Muscle of leg (tissue), 3 donors: ENCODE measurements at regions not wholly inside any gene's neighbourhood (a gene's known extent, or its start where the extent isn't known, plus 50 kb on each side); places are given as distances from the start of the nearest gene placed in this dataset.
"Not testable (repeated sequence)": the region's sequence is repeated elsewhere in the genome, so short reads cannot be mapped to it uniquely, and the experiment has no call there.

Experiments
- DNase-seq: peaks from one replicate; pipeline ENCODE4 v3.0.0; 2013
- H3K27ac ChIP-seq: one replicate; pipeline ENCODE4 v1.5.1; 2013; ENCODE audit warnings: mild to moderate bottlenecking, low read length, control low read depth
- H3K27me3 ChIP-seq: one replicate; pipeline ENCODE4 v1.6.1; 2013; ENCODE audit warnings: low read length; ENCODE audit not compliant: control insufficient read depth, insufficient read depth
- H3K36me3 ChIP-seq: one replicate; pipeline ENCODE4 v1.6.1; 2013; ENCODE audit warnings: low read length; ENCODE audit not compliant: control insufficient read depth, insufficient read depth
- H3K4me1 ChIP-seq: one replicate; pipeline ENCODE4 v1.6.1; 2013; ENCODE audit warnings: low read length; ENCODE audit not compliant: control insufficient read depth, insufficient read depth
- H3K4me3 ChIP-seq: one replicate; pipeline ENCODE4 v1.5.1; 2013; ENCODE audit warnings: low read length, control low read depth
- H3K9me3 ChIP-seq: replicated peaks from 2 replicates; pipeline ENCODE4 v1.6.1; 2013; ENCODE audit warnings: low read depth, low read length; ENCODE audit not compliant: control insufficient read depth
- WGBS: methylation state at CpG from one replicate; pipeline ENCODE4 v1.1.5; 2013; ENCODE audit warnings: missing lambda C conversion rate; ENCODE audit not compliant: insufficient coverage; 5-methylcytosine and 5-hydroxymethylcytosine counted together

DNA sequence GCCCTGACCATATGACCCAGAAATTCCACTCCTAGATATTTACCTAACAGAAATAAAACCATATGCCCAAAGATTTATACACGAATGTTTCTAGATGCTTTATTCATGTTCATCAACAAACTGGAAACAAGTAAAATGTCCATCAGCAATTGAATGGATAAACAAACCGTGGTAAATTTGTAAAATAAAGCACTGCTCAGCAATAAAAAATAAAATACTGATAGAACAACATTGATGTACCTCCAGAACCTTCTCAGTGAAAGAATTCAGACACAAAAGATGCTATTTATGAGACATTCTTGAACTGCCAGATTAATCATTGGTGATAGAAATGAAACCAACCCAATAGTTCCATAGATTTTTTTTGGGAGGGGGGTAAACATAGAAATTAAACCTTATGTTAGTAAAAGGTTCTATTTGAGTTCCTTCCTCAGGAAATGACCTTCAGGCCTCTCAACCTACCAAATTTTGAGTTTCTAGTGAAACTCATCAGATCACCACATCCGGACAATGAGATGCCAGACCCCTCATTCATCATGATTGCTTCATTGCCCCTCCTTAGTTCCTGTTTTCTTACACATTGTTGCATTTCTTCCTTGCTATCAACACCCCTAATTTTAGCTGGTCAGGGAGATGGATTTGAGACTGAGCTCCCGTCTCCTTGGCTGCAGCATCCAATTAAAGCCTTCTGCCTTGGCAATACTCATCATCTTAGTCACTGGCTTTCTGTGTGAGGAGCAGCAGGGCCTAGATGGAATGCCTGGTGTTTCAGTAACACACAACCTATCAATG lies 203.5 kb downstream of the LPIN1 start:
- no CpG with 5 or more reads among the region's 4 CpGs for WGBS
- H3K4me1 ChIP-seq: no peaks in the 10 kb centered on the region
- DNase-seq: no peak

DNA sequence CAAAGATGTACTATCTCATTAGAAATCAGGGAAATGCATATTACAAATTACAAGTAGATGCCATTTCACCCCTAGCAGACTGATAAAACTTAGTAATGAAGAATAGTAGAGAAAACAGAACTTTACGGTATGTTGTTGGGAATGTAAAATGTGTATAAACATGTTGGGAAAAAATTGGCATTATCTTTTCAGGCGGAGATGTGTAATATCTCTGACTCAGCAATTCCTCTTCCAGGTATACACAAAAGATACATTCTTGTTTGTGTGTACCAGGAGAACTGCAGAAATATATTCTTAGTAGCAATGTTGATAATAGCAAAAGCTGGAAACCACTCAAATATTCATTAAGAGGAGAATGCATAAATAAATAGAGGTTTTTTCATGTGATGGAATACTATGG lies 204.5 kb downstream of the LPIN1 start:
- no peak overlapping the region for H3K27ac ChIP-seq
- no peaks in the 10 kb centered on the region for H3K4me1 ChIP-seq
- WGBS: no CpG with 5 or more reads among the region's 2 CpGs
- no peaks in the 10 kb centered on the region for H3K27me3 ChIP-seq
- H3K4me3 ChIP-seq: no peak overlapping the region
- H3K36me3 ChIP-seq: no peaks in the 10 kb centered on the region
- no peak for DNase-seq
- no peaks in the 10 kb centered on the region for H3K9me3 ChIP-seq

More for the DNA sequence above, 203.5 kb downstream of the LPIN1 start:
- H3K27me3 ChIP-seq: no peaks in the 10 kb centered on the region
- no peaks in the 10 kb centered on the region for H3K36me3 ChIP-seq
- H3K27ac ChIP-seq: no peak overlapping the region
- no peaks in the 10 kb centered on the region for H3K9me3 ChIP-seq
- H3K4me3 ChIP-seq: no peak overlapping the region

DNA sequence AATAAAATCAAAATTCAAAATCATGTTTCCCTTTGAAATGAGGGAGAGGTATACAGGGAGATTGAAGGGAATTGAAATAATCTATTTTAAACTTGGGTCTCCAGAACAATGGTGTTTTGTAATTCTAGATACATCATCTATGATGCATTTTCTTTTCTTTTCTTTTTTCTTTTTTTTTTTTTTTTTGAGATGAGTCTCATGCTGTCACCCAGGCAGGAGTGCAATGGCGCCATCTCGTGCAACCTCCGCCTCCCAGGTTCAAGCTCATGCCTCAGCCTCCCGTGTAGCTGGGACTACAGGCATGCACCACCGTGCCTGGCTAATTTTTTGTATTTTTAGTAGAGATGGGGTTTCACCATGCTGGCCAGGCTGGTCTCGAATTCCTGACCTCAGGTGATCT lies 205.1 kb downstream of the LPIN1 start:
- DNase-seq, H3K4me1 ChIP-seq, H3K4me3 ChIP-seq, H3K9me3 ChIP-seq, H3K27me3 ChIP-seq, H3K27ac ChIP-seq, H3K36me3 ChIP-seq: not testable (repeated sequence)
- no CpG with 5 or more reads among the region's 6 CpGs for WGBS

DNA sequence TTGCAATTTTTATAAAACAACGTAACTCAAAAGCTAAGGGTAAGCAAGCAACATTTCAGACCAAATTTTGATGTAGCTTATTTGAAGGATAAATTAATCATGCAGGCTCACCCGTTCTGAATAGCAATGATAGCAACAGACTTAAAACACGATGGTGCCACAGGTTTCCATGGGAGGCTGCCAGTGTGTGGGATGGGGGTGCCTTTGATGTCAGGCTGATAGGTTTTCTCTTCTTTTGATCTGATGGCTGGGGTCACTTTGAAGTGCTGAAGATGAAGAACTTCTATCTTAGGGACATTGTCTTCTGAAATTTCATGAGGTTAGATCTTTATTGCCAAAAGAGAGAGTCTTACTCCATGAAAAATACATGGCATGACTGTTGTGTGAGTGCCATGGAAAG lies 206.8 kb downstream of the LPIN1 start:
- H3K9me3 ChIP-seq: no peaks in the 10 kb centered on the region
- no peaks in the 10 kb centered on the region for H3K4me1 ChIP-seq
- H3K36me3 ChIP-seq: no peaks in the 10 kb centered on the region
- no peak for DNase-seq
- H3K27me3 ChIP-seq: no peaks in the 10 kb centered on the region
- no peak overlapping the region for H3K4me3 ChIP-seq
- no peak overlapping the region for H3K27ac ChIP-seq
- WGBS: 95% methylated on average over 2 of the region's 3 CpGs

DNA sequence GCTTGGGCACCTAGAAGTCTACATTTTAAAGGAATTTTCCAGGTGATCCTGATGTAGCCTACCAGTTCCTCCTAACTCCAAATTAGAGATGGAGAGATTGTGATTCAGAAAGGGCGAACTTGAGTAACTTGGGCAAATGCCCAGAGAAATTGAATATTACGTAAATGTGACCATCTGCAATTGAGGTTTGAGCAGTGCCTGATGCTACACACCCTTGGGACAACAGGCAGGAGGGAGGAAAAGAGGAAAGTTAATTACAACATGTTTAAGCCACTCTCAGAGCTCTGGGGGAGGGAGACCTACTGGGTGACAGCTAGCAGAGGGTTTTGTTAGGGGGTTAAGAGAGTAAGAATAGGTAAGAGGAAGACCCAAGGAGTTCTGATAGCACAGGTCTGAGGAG lies 208.9 kb downstream of the LPIN1 start:
- WGBS: 56% methylated on average over 1 of the region's 2 CpGs
- Histone ChIP-seq H3K36me3 (no peaks in the 10 kb centered on the region), H3K27me3 (no peaks in the 10 kb centered on the region), H3K4me1 (no peaks in the 10 kb centered on the region), H3K4me3 (no peak overlapping the region), H3K27ac (no peak overlapping the region), H3K9me3 (no peaks in the 10 kb centered on the region)
- DNase-seq: no peak

DNA sequence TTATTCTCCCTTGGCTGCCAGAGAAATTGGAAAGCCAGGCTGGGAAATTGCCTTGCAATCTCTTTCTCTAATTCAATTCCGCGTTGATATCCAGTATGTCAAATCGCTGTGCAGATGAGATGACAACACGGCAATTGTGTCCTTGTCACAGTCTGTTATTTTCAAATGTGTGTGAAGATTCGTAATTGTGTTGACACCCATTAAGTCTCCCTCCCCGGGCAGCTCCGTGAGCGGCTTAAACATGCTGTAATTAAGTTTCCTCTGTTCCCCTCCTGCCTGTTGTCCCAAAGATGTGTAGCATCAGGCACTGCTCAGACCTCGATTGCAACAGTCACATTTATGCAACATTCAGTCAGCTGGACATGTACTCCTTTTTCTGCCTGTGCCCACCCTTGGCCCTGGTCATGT lies 209.5 kb downstream of the LPIN1 start:
- DNase-seq: peak; percentile 46

DNA sequence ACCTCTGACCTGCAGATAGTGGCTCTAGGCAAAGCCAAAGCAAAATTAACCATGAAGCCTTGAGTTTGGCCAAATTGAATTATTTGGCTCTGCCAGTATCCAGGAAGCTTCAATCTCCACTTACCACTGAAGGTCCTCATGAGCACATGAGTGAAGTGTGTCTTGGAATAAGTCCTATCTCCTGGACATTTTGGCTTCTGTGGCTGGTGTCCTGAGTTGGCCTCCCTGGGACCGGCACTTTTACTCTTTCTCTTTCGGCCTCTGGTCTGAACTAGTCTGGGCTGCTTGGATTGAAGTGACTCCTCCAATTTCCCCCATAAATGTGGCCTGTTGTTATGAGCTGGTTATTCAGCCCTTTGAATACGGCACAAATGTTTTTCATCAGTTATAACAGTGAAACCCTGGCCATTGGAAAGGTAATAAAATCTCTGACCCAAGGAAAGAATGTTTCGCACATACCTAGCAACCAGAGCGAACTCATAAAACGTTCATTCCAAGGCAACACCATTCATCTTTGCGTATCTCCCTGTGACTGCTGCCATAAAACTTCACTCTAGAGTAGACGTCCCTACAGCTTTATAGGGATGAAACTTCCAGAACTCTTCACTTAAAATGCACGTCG lies 216.4 kb downstream of the LPIN1 start:
- H3K4me1 ChIP-seq: no peaks in the 10 kb centered on the region
- H3K9me3 ChIP-seq: no peaks in the 10 kb centered on the region
- H3K27ac ChIP-seq: no peak overlapping the region
- no peak for DNase-seq
- H3K36me3 ChIP-seq: no peaks in the 10 kb centered on the region
- 67% methylated on average over 5 of the region's 10 CpGs for WGBS
- no peak overlapping the region for H3K4me3 ChIP-seq
- H3K27me3 ChIP-seq: no peaks in the 10 kb centered on the region

More for the DNA sequence above, 209.5 kb downstream of the LPIN1 start:
- Histone ChIP-seq H3K27ac (no peak overlapping the region), H3K4me1 (no peaks in the 10 kb centered on the region), H3K4me3 (no peak overlapping the region), H3K9me3 (no peaks in the 10 kb centered on the region), H3K36me3 (no peaks in the 10 kb centered on the region), H3K27me3 (no peaks in the 10 kb centered on the region)
- 57% methylated on average over 3 of the region's 9 CpGs for WGBS

DNA sequence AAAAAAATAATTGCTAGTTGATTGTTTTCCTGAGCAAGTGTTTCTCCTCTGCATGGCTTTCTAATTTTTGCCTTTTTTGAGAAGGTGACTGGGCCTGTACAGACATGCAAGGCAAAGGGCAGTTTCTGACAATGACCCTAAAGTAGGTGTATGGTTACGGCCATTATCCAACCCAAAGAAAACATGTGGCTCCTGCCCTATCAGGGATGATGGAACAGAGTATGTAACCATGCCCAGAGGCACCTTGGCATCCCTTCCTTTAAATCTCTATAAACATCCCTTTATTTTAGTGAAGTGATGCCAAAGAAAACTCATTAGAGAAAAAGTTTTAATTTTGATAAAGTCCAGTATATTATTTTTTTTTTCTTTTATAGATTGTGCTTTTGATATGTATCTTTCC lies 217.5 kb downstream of the LPIN1 start:
- Histone ChIP-seq H3K9me3 (no peaks in the 10 kb centered on the region), H3K27me3 (no peaks in the 10 kb centered on the region), H3K4me1 (peaks cover 4% of the 10 kb centered on the region), H3K36me3 (no peaks in the 10 kb centered on the region), H3K27ac (no peak overlapping the region), H3K4me3 (no peak overlapping the region)
- no peak for DNase-seq
- no CpG with 5 or more reads among the region's 1 CpG for WGBS

DNA sequence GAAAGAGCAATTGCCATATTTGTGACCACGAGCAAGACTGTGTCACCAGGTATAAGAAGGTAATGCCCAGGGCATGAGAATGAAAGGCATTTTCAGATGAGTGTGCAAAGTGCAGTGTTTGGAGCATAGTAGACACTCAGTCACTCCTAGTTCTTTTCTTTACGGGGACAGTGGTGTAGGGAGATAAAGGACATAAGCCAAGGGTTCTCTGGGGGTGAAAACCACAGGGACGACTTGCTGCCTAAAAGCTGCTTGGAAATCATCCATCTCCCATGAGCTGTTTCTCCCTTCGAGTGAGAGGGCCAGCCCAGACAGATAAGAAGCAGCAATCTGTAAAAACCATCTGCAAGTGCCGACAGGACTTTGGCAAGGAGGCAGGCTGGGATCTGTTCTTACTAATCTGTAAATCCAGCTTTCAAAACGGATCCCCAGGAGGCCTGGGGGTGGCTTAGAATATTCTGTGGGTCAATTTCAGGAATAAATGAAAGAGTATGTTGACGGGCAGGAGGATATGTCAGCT lies 221.6 kb downstream of the LPIN1 start:
- peak; percentile 72 for DNase-seq
- 8% methylated on average over 3 of the region's 7 CpGs for WGBS
- no peak overlapping the region for H3K4me3 ChIP-seq

DNA sequence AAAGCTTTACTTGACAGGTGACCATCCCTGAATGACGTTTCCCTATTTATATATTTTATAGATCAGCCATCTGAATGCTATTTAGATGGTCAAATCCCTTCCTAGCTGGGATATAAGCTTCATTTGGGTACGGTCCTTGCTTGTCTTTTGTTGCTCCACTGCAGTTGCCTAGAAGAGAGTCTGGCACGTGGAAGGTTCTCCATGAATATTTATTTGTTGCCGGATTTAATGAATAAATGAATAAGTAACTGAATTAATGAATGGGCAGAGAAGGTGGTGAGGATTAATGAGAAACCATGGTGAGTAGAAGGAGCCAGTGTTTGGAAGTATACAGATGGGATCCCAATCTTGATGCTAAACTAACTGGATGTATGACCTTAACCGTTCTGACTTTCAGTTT lies 222.1 kb downstream of the LPIN1 start:
- no peak for DNase-seq
- 60% methylated on average over 3 of the region's 5 CpGs for WGBS
- no peaks in the 10 kb centered on the region for H3K27me3 ChIP-seq
- H3K27ac ChIP-seq: no peak overlapping the region
- no peaks in the 10 kb centered on the region for H3K36me3 ChIP-seq
- no peak overlapping the region for H3K4me3 ChIP-seq
- H3K4me1 ChIP-seq: peaks cover 4% of the 10 kb centered on the region
- no peaks in the 10 kb centered on the region for H3K9me3 ChIP-seq

More for the DNA sequence above, 221.6 kb downstream of the LPIN1 start:
- H3K4me1 ChIP-seq: peaks cover 4% of the 10 kb centered on the region
- no peaks in the 10 kb centered on the region for H3K36me3 ChIP-seq
- no peaks in the 10 kb centered on the region for H3K27me3 ChIP-seq
- no peak overlapping the region for H3K27ac ChIP-seq
- H3K9me3 ChIP-seq: no peaks in the 10 kb centered on the region
